Endothelial cell of umbilical vein (primary cell): ENCODE measurements at regions not wholly inside any gene's neighbourhood (a gene's known extent, or its start where the extent isn't known, plus 50 kb on each side); places are given as distances from the start of the nearest gene placed in this dataset.

Experiments used
- BruUV-seq: library from RNA; stranded (reverse); fragments of 400-500 nt; replicated peaks from 2 replicates; lab custom pipeline; 2021; lab: Mats Ljungman, UMichigan
- CTCF ChIA-PET: fragments of 300-600, 350-600 bp; sonication (Branson Sonifier 250); formaldehyde crosslinking; loops from one replicate; lab custom pipeline; 2021; ENCODE audit warnings: antibody characterized with exemption, inconsistent platforms; lab: Charles Lee
- POLR2A ChIA-PET: fragments of 300-600, 350-600 bp; sonication (Branson Sonifier 250); formaldehyde crosslinking; loops from one replicate; lab custom pipeline; 2021; ENCODE audit warnings: antibody characterized with exemption, inconsistent platforms; lab: Charles Lee
- DNase-seq: peaks from one replicate; pipeline ENCODE4 v3.0.0-alpha.2; 2011; ENCODE audit warnings: low read depth, low spot score
- FAIRE-seq: peaks from 2 replicates; lab custom pipeline; 2011; peaks lifted over from hg19 to GRCh38; lab: Jason Lieb, UNC
- H2AFZ ChIP-seq: 2 replicates; pipeline ENCODE4 v1.6.0; 2012; ENCODE audit warnings: low read depth, low read length, control low read depth, inconsistent platforms
- H3K27ac ChIP-seq: 2 replicates; pipeline ENCODE4 v1.5.1; 2011; ENCODE audit warnings: low read depth, mild to moderate bottlenecking, control low read depth, low read length, moderate library complexity; ENCODE audit not compliant: insufficient read depth
- H3K27me3 ChIP-seq, 2 experiments: 2 replicates each; pipeline versions ENCODE4 v1.6.0 to v1.6.1; 2011; ENCODE audit warnings: low read length in 2 of 2, mixed read lengths in 1 of 2; ENCODE audit not compliant: control insufficient read depth in 2 of 2, insufficient read depth in 2 of 2
- H3K36me3 ChIP-seq, 2 experiments: 2 replicates in 1 of 2; 3 replicates in 1 of 2; pipeline ENCODE4 v1.5.1; 2011; ENCODE audit warnings: low read length in 2 of 2, mild to moderate bottlenecking in 1 of 2, moderate library complexity in 1 of 2; ENCODE audit not compliant: control insufficient read depth in 2 of 2, insufficient read depth in 2 of 2; ENCODE audit errors: extremely low read depth in 1 of 2
- H3K4me1 ChIP-seq: 3 replicates; pipeline ENCODE4 v1.5.1; 2011; ENCODE audit warnings: mild to moderate bottlenecking, low read length; ENCODE audit not compliant: control insufficient read depth, insufficient read depth; ENCODE audit errors: extremely low read depth
- H3K4me2 ChIP-seq: 2 replicates; pipeline ENCODE4 v1.6.1; 2011; ENCODE audit warnings: low read length, control low read depth, mixed read lengths; ENCODE audit not compliant: insufficient read depth
- H3K4me3 ChIP-seq, 3 experiments: fragments of 200-600 bp in 1 of 3; sonication (generic), shearing (Covaris generic) in 1 of 3; replicated peaks in 1 of 3; 2 replicates each; pipeline ENCODE4 v1.5.1; 2011 to 2016; ENCODE audit warnings: control low read depth in 3 of 3, low read length in 3 of 3, mild to moderate bottlenecking in 2 of 3, inconsistent platforms in 1 of 3, low read depth in 1 of 3, moderate library complexity in 1 of 3; ENCODE audit not compliant: insufficient read depth in 1 of 3
- H3K79me2 ChIP-seq: 2 replicates; pipeline ENCODE4 v1.6.0; 2012; ENCODE audit warnings: low read length, inconsistent platforms; ENCODE audit not compliant: control insufficient read depth, insufficient read depth
- H3K9ac ChIP-seq: replicated peaks from 2 replicates; pipeline ENCODE3; 2011; ENCODE audit warnings: low read length, control low read depth; ENCODE audit not compliant: insufficient read depth; ENCODE audit errors: extremely low read depth
- H3K9me1 ChIP-seq: replicated peaks from 3 replicates; pipeline ENCODE4 v1.6.0; 2011; ENCODE audit warnings: mild to moderate bottlenecking, low read length; ENCODE audit not compliant: control insufficient read depth, insufficient read depth; ENCODE audit errors: extremely low read depth
- H3K9me3 ChIP-seq: replicated peaks from 2 replicates; pipeline ENCODE4 v1.5.1; 2012; ENCODE audit warnings: low read length, inconsistent platforms; ENCODE audit not compliant: control insufficient read depth, insufficient read depth
- H4K20me1 ChIP-seq: replicated peaks from 2 replicates; pipeline ENCODE3; 2011; ENCODE audit warnings: mild to moderate bottlenecking, low read length; ENCODE audit not compliant: control insufficient read depth, insufficient read depth; ENCODE audit errors: extremely low read depth
- CTCF ChIP-seq, 2 donors: IDR thresholded peaks; 1 replicate in 1 of 2; 2 replicates in 1 of 2; pipeline ENCODE4 v1.5.1; 2011; ENCODE audit warnings: low read length in 2 of 2, mild to moderate bottlenecking in 2 of 2, moderate library complexity in 2 of 2, control low read depth in 1 of 2, inconsistent platforms in 1 of 2, low read depth in 1 of 2; ENCODE audit not compliant: insufficient read depth in 1 of 2; ENCODE audit errors: extremely low read depth in 1 of 2
- EZH2 ChIP-seq: IDR thresholded peaks from 2 replicates; pipeline ENCODE4 v1.6.1; 2012; ENCODE audit warnings: borderline replicate concordance, low read depth, mild to moderate bottlenecking, moderate library complexity, low read length, inconsistent platforms; ENCODE audit not compliant: severe bottlenecking
- FOS ChIP-seq: IDR thresholded peaks from 2 replicates; pipeline ENCODE4 v1.6.1; 2011; ENCODE audit warnings: mild to moderate bottlenecking, low read length, moderate library complexity, borderline replicate concordance; ENCODE audit not compliant: insufficient read depth
- GATA2 ChIP-seq: IDR thresholded peaks from 2 replicates; pipeline ENCODE4 v1.7.0; 2011; ENCODE audit warnings: low read depth, mild to moderate bottlenecking, moderate library complexity, mixed read lengths, low read length; ENCODE audit not compliant: insufficient read length, insufficient read depth
- JUN ChIP-seq: IDR thresholded peaks from 2 replicates; pipeline ENCODE4 v1.6.1; 2011; ENCODE audit warnings: borderline replicate concordance, low read depth; ENCODE audit not compliant: insufficient read length, insufficient read depth
- MAX ChIP-seq: IDR thresholded peaks from 2 replicates; pipeline ENCODE4 v1.6.1; 2011; ENCODE audit not compliant: insufficient read depth, insufficient read length
- MYC ChIP-seq: IDR thresholded peaks from one replicate; pipeline ENCODE4 v1.6.1; 2011; ENCODE audit warnings: mild to moderate bottlenecking, low read depth, low read length
- POLR2A ChIP-seq: IDR thresholded peaks from 2 replicates; pipeline ENCODE4 v1.6.1; 2012; ENCODE audit warnings: low read depth, mild to moderate bottlenecking, control low read depth, low read length
- POLR2AphosphoS5 ChIP-seq: IDR thresholded peaks from 2 replicates; pipeline ENCODE4 v1.6.1; 2012; ENCODE audit warnings: low read depth, mild to moderate bottlenecking, control low read depth, low read length, moderate library complexity; ENCODE audit not compliant: insufficient read depth
- dilution Hi-C: fragments of 300-500 bp; cut with MboI; formaldehyde crosslinking; loops from one replicate; pipeline ENCODE4 v1.15.0; 2019; ENCODE audit warnings: low sequenced_read_pairs; ENCODE audit not compliant: extremely low pct_ligation_motif_present
- intact Hi-C: fragments of 100-400 bp; cut with micrococcal nuclease; formaldehyde crosslinking; loops from one replicate; pipeline ENCODE4 v1.10.0; 2022

- peak; percentile 26 for DNase-seq
- no peaks in the 10 kb centered on the region for H3K79me2 ChIP-seq
- TF ChIP-seq FOS (peak; percentile 65), JUN (peak; percentile 26), POLR2AphosphoS5 (no peak)
- H3K27me3 ChIP-seq = no peaks in the 10 kb centered on the region
- no peaks in the 10 kb centered on the region for H3K9me1 ChIP-seq
- H3K36me3 ChIP-seq = no peaks in the 10 kb centered on the region
- no peak overlapping the region for H2AFZ ChIP-seq
- ChIA-PET POLR2A (no interaction called here), CTCF (no interaction called here)
- H3K27ac ChIP-seq = peak overlapping the region; percentile 69
- H3K4me3 ChIP-seq = no peak overlapping the region
- H3K9me3 ChIP-seq = no peaks in the 10 kb centered on the region
- dilution Hi-C loops (no loop called here), intact Hi-C loops (no loop called here)
- BruUV-seq = no TSS peak
- no peak for FAIRE-seq
- peaks cover 67% of the 10 kb centered on the region for H3K4me1 ChIP-seq
- peak overlapping the region; percentile 21 for H3K4me2 ChIP-seq
- H4K20me1 ChIP-seq = no peaks in the 10 kb centered on the region
- H3K9ac ChIP-seq = no peak overlapping the region
Observed at GRCh38 chr3:98966434-98966833, 64.9 kb upstream of the DCBLD2 start.

- no peak overlapping the region for H3K27ac ChIP-seq
- DNase-seq (no peak), FAIRE-seq (no peak)
- H3K4me3 ChIP-seq = no peak overlapping the region
- intact Hi-C loops (no loop called here), dilution Hi-C loops (no loop called here)
- TF ChIP-seq MYC (no peak), CTCF (IDR thresholded peaks at IDR 0.05; ENCODE audit: extremely low read depth in 1 of 2, insufficient read depth in 1 of 2, low read depth in 1 of 2, low read length in 2 of 2) (no peak), EZH2 (no peak), FOS (no peak), POLR2AphosphoS5 (no peak), POLR2A (no peak), MAX (no peak), JUN (no peak), GATA2 (no peak)
- no peaks in the 10 kb centered on the region for H3K9me3 ChIP-seq
- H3K4me1 ChIP-seq = peaks cover 56% of the 10 kb centered on the region
- no peaks in the 10 kb centered on the region for H4K20me1 ChIP-seq
- H3K4me2 ChIP-seq = no peak overlapping the region
- no peak overlapping the region for H3K9ac ChIP-seq
- no peaks in the 10 kb centered on the region for H3K27me3 ChIP-seq
- no peak overlapping the region for H2AFZ ChIP-seq
- ChIA-PET CTCF (interaction anchor here (1.7 kb wide), 1 partner anchor 18 kb away, joined by 9 read pairs; no protein-coding TSS in a partner anchor), POLR2A (no interaction called here)
- BruUV-seq = no TSS peak
- no peaks in the 10 kb centered on the region for H3K36me3 ChIP-seq
- H3K9me1 ChIP-seq = no peaks in the 10 kb centered on the region
- H3K79me2 ChIP-seq = no peaks in the 10 kb centered on the region
Observed at GRCh38 chr3:98964784-98965183, 63.3 kb upstream of the DCBLD2 start.
